GM12878 (cell line): ENCODE measurements at regions not wholly inside any gene's neighbourhood (a gene's known extent, or its start where the extent isn't known, plus 50 kb on each side); places are given as distances from the start of the nearest gene placed in this dataset.

ENCODE experiments used
- ATAC-seq: fragments of 200-7000 bp; cut with Tn5 transposase; 3 replicates; pipeline ENCODE4 v1.9.1; 2020; ENCODE audit warnings: mild to moderate bottlenecking, moderate library complexity
- BruUV-seq: library from RNA; stranded (reverse); fragments of 400-500 nt; replicated peaks from 2 replicates; lab custom pipeline; 2021; lab: Mats Ljungman, UMichigan
- CTCF ChIA-PET: fragments of 300-600 bp; sonication (Branson Sonifier 250); formaldehyde crosslinking; extraction: SDS; loops from one replicate; lab custom pipeline; 2021; ENCODE audit warnings: inconsistent platforms; lab: Yijun Ruan, JAX
- POLR2A ChIA-PET: fragments of 350-600 bp; formaldehyde crosslinking; extraction: SDS; loops from one replicate; lab custom pipeline; 2021; ENCODE audit warnings: inconsistent platforms; lab: Charles Lee
- RAD21 ChIA-PET: fragments of 300-600 bp; sonication (Branson Sonifier 250); formaldehyde crosslinking; loops from one replicate; lab custom pipeline; 2023; ENCODE audit warnings: antibody characterized with exemption; ENCODE audit not compliant: unreplicated experiment; lab: Charles Lee
- SMC1A ChIA-PET: fragments of 300-600 bp; sonication (Branson Sonifier 250); formaldehyde crosslinking; loops from one replicate; lab custom pipeline; 2023; ENCODE audit not compliant: unreplicated experiment, uncharacterized antibody; lab: Charles Lee
- DNase-seq: peaks from one replicate; pipeline ENCODE4 v3.0.0-alpha.2; 2011; ENCODE audit warnings: low read depth, low spot score
- FAIRE-seq: peaks from 3 replicates; lab custom pipeline; 2011; peaks lifted over from hg19 to GRCh38; lab: Jason Lieb, UNC
- H2AFZ ChIP-seq: 2 replicates; pipeline ENCODE4 v1.6.0; 2011; ENCODE audit warnings: low read depth, low read length, control low read depth; ENCODE audit not compliant: control insufficient read depth
- H3K27ac ChIP-seq: 2 replicates; pipeline ENCODE4 v1.5.1; 2011; ENCODE audit warnings: control low read depth; ENCODE audit not compliant: control insufficient read depth, insufficient read depth
- H3K27me3 ChIP-seq, 2 experiments: replicated peaks in 1 of 2; 2 replicates each; pipeline versions ENCODE4 v1.6.0 to v1.6.1; 2011; ENCODE audit warnings: low read length in 1 of 2; ENCODE audit not compliant: control insufficient read depth in 2 of 2, insufficient read depth in 2 of 2
- H3K36me3 ChIP-seq, 2 experiments: 2 replicates each; pipeline ENCODE4 v1.5.1; 2011; ENCODE audit warnings: low read length in 1 of 2; ENCODE audit not compliant: control insufficient read depth in 2 of 2, insufficient read depth in 2 of 2
- H3K4me1 ChIP-seq: 2 replicates; pipeline ENCODE4 v1.6.1; 2011; ENCODE audit warnings: mild to moderate bottlenecking, low read length, moderate library complexity, mixed read lengths; ENCODE audit not compliant: control insufficient read depth, insufficient read depth
- H3K4me2 ChIP-seq: 2 replicates; pipeline ENCODE4 v1.6.0; 2011; ENCODE audit warnings: control low read depth; ENCODE audit not compliant: control insufficient read depth, insufficient read depth
- H3K4me3 ChIP-seq: fragments of 200-600 bp; sonication (generic); 2 replicates; pipeline ENCODE4 v1.5.1; 2016
- H3K79me2 ChIP-seq: 2 replicates; pipeline ENCODE4 v1.6.0; 2011; ENCODE audit warnings: low read length; ENCODE audit not compliant: control insufficient read depth, insufficient read depth
- H3K9ac ChIP-seq: 2 replicates; pipeline ENCODE4 v1.8.0; 2011; ENCODE audit warnings: low read length, control low read depth, mixed read lengths; ENCODE audit not compliant: control insufficient read depth, insufficient read depth
- H3K9me3 ChIP-seq: replicated peaks from 3 replicates; pipeline ENCODE4 v1.5.1; 2011; ENCODE audit warnings: mild to moderate bottlenecking, low read length; ENCODE audit not compliant: control insufficient read depth, insufficient read depth
- H4K20me1 ChIP-seq: 2 replicates; pipeline ENCODE4 v1.6.0; 2011; ENCODE audit not compliant: control insufficient read depth, insufficient read depth
- BRCA1 ChIP-seq: IDR thresholded peaks from 2 replicates; pipeline ENCODE4 v1.6.1; 2011; ENCODE audit warnings: low read depth, low read length, improper control_type of control experiment
- CBX3 ChIP-seq: fragments of 200-600 bp; sonication (generic); IDR thresholded peaks from 2 replicates; pipeline ENCODE4 v1.6.1; 2016; ENCODE audit warnings: low read depth, borderline replicate concordance
- FOXM1 ChIP-seq: IDR thresholded peaks from 2 replicates; pipeline ENCODE4 v1.6.1; 2012; ENCODE audit warnings: low read depth, mild to moderate bottlenecking, inconsistent platforms, low read length, moderate library complexity
- IKZF1 ChIP-seq: fragments of 450-650 bp; conservative IDR thresholded peaks from 2 replicates; pipeline ENCODE4 v1.6.1; 2017; ENCODE audit warnings: antibody characterized with exemption, mild to moderate bottlenecking
- IRF5 ChIP-seq: fragments of 450-650 bp; IDR thresholded peaks from 2 replicates; pipeline ENCODE4 v1.6.1; 2017; ENCODE audit warnings: borderline replicate concordance
- JUNB ChIP-seq: IDR thresholded peaks from 2 replicates; pipeline ENCODE4 v1.6.1; 2016; ENCODE audit warnings: antibody characterized with exemption, mild to moderate bottlenecking
- NKRF ChIP-seq: fragments of 450-650 bp; conservative IDR thresholded peaks from 2 replicates; pipeline ENCODE4 v1.6.1; 2017; ENCODE audit warnings: mild to moderate bottlenecking, moderate library complexity
- USF1 ChIP-seq: IDR thresholded peaks from 2 replicates; pipeline ENCODE4 v1.6.1; 2011; ENCODE audit warnings: borderline replicate concordance, low read depth, mild to moderate bottlenecking, moderate library complexity, mixed read lengths, low read length; ENCODE audit not compliant: insufficient read depth; ENCODE audit errors: extremely low read length
- ZNF207 ChIP-seq: fragments of 450-650 bp; IDR thresholded peaks from 2 replicates; pipeline ENCODE4 v1.6.1; 2014; ENCODE audit warnings: antibody characterized with exemption, mild to moderate bottlenecking, borderline replicate concordance
- ZNF592 ChIP-seq: fragments of 450-650 bp; IDR thresholded peaks from 2 replicates; pipeline ENCODE4 v1.6.1; 2017; ENCODE audit warnings: mild to moderate bottlenecking, moderate library complexity
- WGBS: methylation state at CpG from one replicate; pipeline ENCODE4 v1.1.6; 2016; ENCODE audit warnings: low lambda C conversion rate; ENCODE audit not compliant: insufficient replicate concordance, insufficient coverage; ENCODE audit errors: missing lambda C conversion rate; 5-methylcytosine and 5-hydroxymethylcytosine counted together
- in situ Hi-C: fragments of 300-500 bp; cut with MboI; formaldehyde crosslinking; loops from 9 replicates; pipeline ENCODE4 v1.14.3; 2018; ENCODE audit warnings: mixed read lengths
- intact Hi-C: fragments of 100-400 bp; cut with micrococcal nuclease; formaldehyde crosslinking; loops from one replicate; pipeline ENCODE4 v1.14.2; 2022; ENCODE audit not compliant: unreplicated experiment

GRCh38 chr5:174998131-174998730, 273.8 kb downstream of the MSX2 start (continued):
- TF ChIP-seq JUNB (no peak), FOXM1 (no peak)

GRCh38 chr5:174997688-174998087, 273.3 kb downstream of the MSX2 start:
- ChIA-PET CTCF (no interaction called here), RAD21 (no interaction called here), POLR2A (no interaction called here), SMC1A (interaction anchor here (0.9 kb wide), 1 partner anchor 9 kb away, joined by 3 read pairs; no protein-coding TSS in a partner anchor)
- intact Hi-C loops (no loop called here), in situ Hi-C loops (no loop called here)
- ATAC-seq = no peak
- Histone ChIP-seq H3K36me3 (no peaks in the 10 kb centered on the region), H3K27me3 (no peaks in the 10 kb centered on the region), H4K20me1 (no peaks in the 10 kb centered on the region), H3K4me1 (no peaks in the 10 kb centered on the region), H3K27ac (no peak overlapping the region), H3K9me3 (no peaks in the 10 kb centered on the region; the same call in 2 of the 3 replicates), H3K9ac (no peak overlapping the region), H3K4me2 (no peak overlapping the region), H3K79me2 (no peaks in the 10 kb centered on the region), H2AFZ (no peak overlapping the region), H3K4me3 (no peak overlapping the region)
- no peak for DNase-seq
- no peak for FAIRE-seq
- TF ChIP-seq IRF5 (no peak), NKRF (no peak), ZNF592 (no peak), BRCA1 (no peak), FOXM1 (no peak), USF1 (no peak), IKZF1 (no peak), ZNF207 (no peak), CBX3 (no peak)
- no TSS peak for BruUV-seq
- 0% methylated on average over 1 of the region's 1 CpG for WGBS
